Adrenal gland (tissue), 5 donors: ENCODE measurements at regions not wholly inside any gene's neighbourhood (a gene's known extent, or its start where the extent isn't known, plus 50 kb on each side); places are given as distances from the start of the nearest gene placed in this dataset.

Experiments used
- POLR2A ChIP-seq, 2 donors: fragments of 450-650 bp; IDR thresholded peaks; one replicate each; pipeline ENCODE4 v1.6.1; 2017; ENCODE audit warnings: antibody characterized with exemption in 2 of 2, mild to moderate bottlenecking in 2 of 2, moderate library complexity in 1 of 2
- TF ChIP-seq, protein P1 (sequence below), 6 experiments: fragments of 450-650 bp in 4 of 6; fragments of 200-600 bp in 2 of 6; sonication (generic) in 1 of 6; IDR thresholded peaks; 1 replicate in 5 of 6; 2 replicates in 1 of 6; pipeline versions ENCODE4 v1.5.1 to v1.8.0; 2016 to 2021; ENCODE audit warnings: antibody characterized with exemption in 6 of 6, mild to moderate bottlenecking in 2 of 6, moderate library complexity in 1 of 6
- donor health status: DM: no; HTN: no; CAD: no.

DNA sequence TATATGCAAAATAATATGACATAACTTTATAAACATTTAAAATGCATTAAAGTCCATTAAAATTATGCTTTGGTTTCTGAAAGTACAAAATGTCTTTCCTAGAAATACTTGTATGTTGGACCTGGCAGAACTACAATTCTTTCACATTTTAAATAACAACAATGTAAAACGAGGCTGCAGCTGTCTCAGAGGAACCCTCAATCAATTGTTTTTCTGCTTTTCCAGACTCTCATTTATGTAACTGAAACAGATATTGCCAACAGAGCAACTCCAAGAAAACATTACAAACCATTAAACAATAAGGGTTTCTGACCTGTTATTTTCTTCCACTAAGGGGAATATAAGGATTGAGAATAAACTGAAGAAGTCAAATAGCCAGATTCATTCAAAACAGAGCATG lies 1193.4 kb downstream of the NCAM2 start:
- TF ChIP-seq, protein P1, sequence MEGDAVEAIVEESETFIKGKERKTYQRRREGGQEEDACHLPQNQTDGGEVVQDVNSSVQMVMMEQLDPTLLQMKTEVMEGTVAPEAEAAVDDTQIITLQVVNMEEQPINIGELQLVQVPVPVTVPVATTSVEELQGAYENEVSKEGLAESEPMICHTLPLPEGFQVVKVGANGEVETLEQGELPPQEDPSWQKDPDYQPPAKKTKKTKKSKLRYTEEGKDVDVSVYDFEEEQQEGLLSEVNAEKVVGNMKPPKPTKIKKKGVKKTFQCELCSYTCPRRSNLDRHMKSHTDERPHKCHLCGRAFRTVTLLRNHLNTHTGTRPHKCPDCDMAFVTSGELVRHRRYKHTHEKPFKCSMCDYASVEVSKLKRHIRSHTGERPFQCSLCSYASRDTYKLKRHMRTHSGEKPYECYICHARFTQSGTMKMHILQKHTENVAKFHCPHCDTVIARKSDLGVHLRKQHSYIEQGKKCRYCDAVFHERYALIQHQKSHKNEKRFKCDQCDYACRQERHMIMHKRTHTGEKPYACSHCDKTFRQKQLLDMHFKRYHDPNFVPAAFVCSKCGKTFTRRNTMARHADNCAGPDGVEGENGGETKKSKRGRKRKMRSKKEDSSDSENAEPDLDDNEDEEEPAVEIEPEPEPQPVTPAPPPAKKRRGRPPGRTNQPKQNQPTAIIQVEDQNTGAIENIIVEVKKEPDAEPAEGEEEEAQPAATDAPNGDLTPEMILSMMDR (IDR thresholded peaks at IDR 0.05) = no peak
- no peak for TF ChIP-seq POLR2A (IDR thresholded peaks at IDR 0.05)
